ENCODE measurements at regions not wholly inside any gene's neighbourhood (a gene's known extent, or its start where the extent isn't known, plus 50 kb on each side); places are given as distances from the start of the nearest gene placed in this dataset.

- DNase-seq (no peak), ATAC-seq (ENCODE audit: insufficient read depth, low read depth) (no peak; the same call in 2 of the 3 replicates)
- Histone ChIP-seq H4K20me1 (ENCODE audit: insufficient read depth, low read length) (no peaks in the 10 kb centered on the region), H3K9me3 (ENCODE audit: insufficient read depth, low read length, severe bottlenecking) (no peaks in the 10 kb centered on the region), H3K27ac (ENCODE audit: low read length) (no peak overlapping the region), H3K36me3 (ENCODE audit: insufficient read depth, low read length) (0 out of 2 replicates have a peak, but pooled peaks cover 4% of the 10 kb centered on the region), H3K4me2 (ENCODE audit: insufficient read depth, low read length) (no peak overlapping the region), H3K79me2 (ENCODE audit: insufficient read depth, low read length) (peaks cover 6% of the 10 kb centered on the region; the same call in 1 of the 2 replicates), H3K9ac (ENCODE audit: low read depth, low read length) (no peak overlapping the region), H3K4me1 (ENCODE audit: insufficient read depth, low read length) (no peaks in the 10 kb centered on the region), H2AFZ (ENCODE audit: low read depth, low read length) (no peak overlapping the region), H3K27me3 (ENCODE audit: insufficient read depth, low read length, poor library complexity) (no peaks in the 10 kb centered on the region), H3K4me3 (ENCODE audit: low read depth in 1 of 2, low read length in 2 of 2) (no peak overlapping the region)
- TF ChIP-seq CTCF (IDR thresholded peaks at IDR 0.05; ENCODE audit: borderline replicate concordance, extremely low read depth, low read length, poor library complexity, severe bottlenecking) (no peak), EZH2 (IDR thresholded peaks at IDR 0.05; ENCODE audit: borderline replicate concordance, low read depth, low read length, severe bottlenecking) (no peak)
Measured at GRCh38 chr2:181178130-181178529, 197.7 kb downstream of the UBE2E3 start.

GRCh38 chr2:181178823-181179412 lies 198.5 kb downstream of the UBE2E3 start:
- H4K20me1 ChIP-seq (ENCODE audit: insufficient read depth, low read length) = no peaks in the 10 kb centered on the region
- no peaks in the 10 kb centered on the region for H3K36me3 ChIP-seq (ENCODE audit: insufficient read depth, low read length)
- no peak overlapping the region for H3K4me2 ChIP-seq (ENCODE audit: insufficient read depth, low read length)
- H3K9ac ChIP-seq (ENCODE audit: low read depth, low read length) = no peak overlapping the region
- DNase-seq (peak; percentile 23), ATAC-seq (ENCODE audit: insufficient read depth, low read depth) (peak; percentile 65; the same call in 2 of the 3 replicates)
- H3K4me3 ChIP-seq (ENCODE audit: low read depth in 1 of 2, low read length in 2 of 2) = no peak overlapping the region
- no peaks in the 10 kb centered on the region for H3K27me3 ChIP-seq (ENCODE audit: insufficient read depth, low read length, poor library complexity)
- H3K4me1 ChIP-seq (ENCODE audit: insufficient read depth, low read length) = no peaks in the 10 kb centered on the region
- no peaks in the 10 kb centered on the region for H3K9me3 ChIP-seq (ENCODE audit: insufficient read depth, low read length, severe bottlenecking)
- no peak overlapping the region for H2AFZ ChIP-seq (ENCODE audit: low read depth, low read length)
- TF ChIP-seq EZH2 (IDR thresholded peaks at IDR 0.05; ENCODE audit: borderline replicate concordance, low read depth, low read length, severe bottlenecking) = no peak
- TF ChIP-seq CTCF (IDR thresholded peaks at IDR 0.05; ENCODE audit: borderline replicate concordance, extremely low read depth, low read length, poor library complexity, severe bottlenecking) = peak; percentile 60
- 0 out of 2 replicates have a peak, but pooled peaks cover 1% of the 10 kb centered on the region for H3K79me2 ChIP-seq (ENCODE audit: insufficient read depth, low read length)
- H3K27ac ChIP-seq (ENCODE audit: low read length) = no peak overlapping the region

- Histone ChIP-seq H3K27ac (ENCODE audit: low read length) (no peak overlapping the region), H3K79me2 (ENCODE audit: insufficient read depth, low read length) (no peaks in the 10 kb centered on the region), H3K9me3 (ENCODE audit: insufficient read depth, low read length, severe bottlenecking) (no peaks in the 10 kb centered on the region), H3K4me3 (ENCODE audit: low read depth in 1 of 2, low read length in 2 of 2) (no peak overlapping the region), H3K9ac (ENCODE audit: low read depth, low read length) (no peak overlapping the region), H2AFZ (ENCODE audit: low read depth, low read length) (no peak overlapping the region), H3K36me3 (ENCODE audit: insufficient read depth, low read length) (no peaks in the 10 kb centered on the region), H3K4me2 (ENCODE audit: insufficient read depth, low read length) (no peak overlapping the region), H3K4me1 (ENCODE audit: insufficient read depth, low read length) (no peaks in the 10 kb centered on the region), H4K20me1 (ENCODE audit: insufficient read depth, low read length) (no peaks in the 10 kb centered on the region), H3K27me3 (ENCODE audit: insufficient read depth, low read length, poor library complexity) (no peaks in the 10 kb centered on the region)
- TF ChIP-seq CTCF (IDR thresholded peaks at IDR 0.05; ENCODE audit: borderline replicate concordance, extremely low read depth, low read length, poor library complexity, severe bottlenecking) = no peak
- no peak for TF ChIP-seq EZH2 (IDR thresholded peaks at IDR 0.05; ENCODE audit: borderline replicate concordance, low read depth, low read length, severe bottlenecking)
- DNase-seq = no peak
- ATAC-seq (ENCODE audit: insufficient read depth, low read depth) = peak; percentile 29; the same call in 1 of the 3 replicates
Measured at GRCh38 chr2:181183878-181184542, 203.6 kb downstream of the UBE2E3 start.
